SK-N-SH (cell line): ENCODE measurements at regions not wholly inside any gene's neighbourhood (a gene's known extent, or its start where the extent isn't known, plus 50 kb on each side); places are given as distances from the start of the nearest gene placed in this dataset.

Source experiments
- CTCF ChIA-PET: fragments of 300-600, 350-600 bp; formaldehyde crosslinking; extraction: SDS; loops from one replicate; lab custom pipeline; 2021; lab: Yijun Ruan, JAX
- POLR2A ChIA-PET: fragments of 350-600 bp; sonication (Branson Sonifier 250); formaldehyde crosslinking; extraction: SDS; loops from one replicate; lab custom pipeline; 2020; ENCODE audit warnings: antibody characterized with exemption, inconsistent platforms; lab: Yijun Ruan, JAX
- DNase-seq: peaks from one replicate; pipeline ENCODE4 v3.0.0; 2012
- H2AFZ ChIP-seq: fragments of 200-600 bp; sonication (generic); 2 replicates; pipeline ENCODE4 v1.8.1; 2016; ENCODE audit warnings: antibody characterized with exemption, mild to moderate bottlenecking, low read depth
- H3F3A ChIP-seq: fragments of 200-600 bp; sonication (generic); replicated peaks from 2 replicates; pipeline ENCODE3; 2016; ENCODE audit warnings: antibody characterized with exemption, mild to moderate bottlenecking; ENCODE audit not compliant: insufficient read depth
- H3K27ac ChIP-seq, 2 experiments: fragments of 200-500 bp in 1 of 2; fragments of 200-600 bp in 1 of 2; sonication (Bioruptor generic) in 1 of 2; sonication (generic), shearing (Covaris generic) in 1 of 2; 2 replicates each; pipeline versions ENCODE4 v1.5.1 to v1.6.1; 2014 to 2016; ENCODE audit warnings: low read depth in 2 of 2, inconsistent platforms in 1 of 2, low read length in 1 of 2, mild to moderate bottlenecking in 1 of 2, mixed read lengths in 1 of 2
- H3K27me3 ChIP-seq: fragments of 200-600 bp; sonication (generic), shearing (Covaris generic); 2 replicates; pipeline ENCODE4 v1.6.1; 2016; ENCODE audit warnings: mixed run types; ENCODE audit not compliant: insufficient read depth
- H3K36me3 ChIP-seq, 2 experiments: fragments of 200-500 bp in 1 of 2; fragments of 200-600 bp in 1 of 2; sonication (Bioruptor generic) in 1 of 2; sonication (generic) in 1 of 2; replicated peaks in 1 of 2; 2 replicates each; pipeline versions ENCODE3 to v1.5.1; 2014 to 2016; ENCODE audit warnings: low read length in 1 of 2, mild to moderate bottlenecking in 1 of 2; ENCODE audit not compliant: insufficient read depth in 2 of 2, control insufficient read depth in 1 of 2
- H3K4me1 ChIP-seq, 2 experiments: fragments of 200-500 bp in 1 of 2; fragments of 200-600 bp in 1 of 2; sonication (Bioruptor generic) in 1 of 2; sonication (generic), shearing (Covaris generic) in 1 of 2; 2 replicates each; pipeline versions ENCODE4 v1.5.1 to v1.6.1; 2014 to 2016; ENCODE audit warnings: low read depth in 1 of 2, low read length in 1 of 2, mixed run types in 1 of 2; ENCODE audit not compliant: insufficient read depth in 2 of 2, control insufficient read depth in 1 of 2
- H3K4me2 ChIP-seq: fragments of 200-600 bp; sonication (generic), shearing (Covaris generic); 2 replicates; pipeline ENCODE4 v1.6.1; 2017; ENCODE audit warnings: mixed run types
- H3K4me3 ChIP-seq, 2 experiments: fragments of 200-500 bp in 1 of 2; fragments of 200-600 bp in 1 of 2; sonication (Bioruptor generic) in 1 of 2; sonication (generic), shearing (Covaris generic) in 1 of 2; 2 replicates each; pipeline versions ENCODE4 v1.5.1 to v1.8.1; 2014 to 2016; ENCODE audit warnings: low read depth in 2 of 2, inconsistent platforms in 1 of 2, low read length in 1 of 2, mild to moderate bottlenecking in 1 of 2, mixed read lengths in 1 of 2, moderate library complexity in 1 of 2
- H3K79me2 ChIP-seq: fragments of 200-600 bp; sonication (generic); 2 replicates; pipeline ENCODE4 v1.8.1; 2017; ENCODE audit warnings: mild to moderate bottlenecking; ENCODE audit not compliant: insufficient read depth
- H3K9ac ChIP-seq: fragments of 200-600 bp; sonication (generic); 2 replicates; pipeline ENCODE4 v1.6.1; 2017; ENCODE audit warnings: mixed run types
- H3K9me2 ChIP-seq: fragments of 200-600 bp; sonication (generic); 2 replicates; pipeline ENCODE4 v1.6.1; 2017; ENCODE audit warnings: mixed run types
- H3K9me3 ChIP-seq: fragments of 200-600 bp; sonication (generic); 2 replicates; pipeline ENCODE4 v1.6.1; 2017; ENCODE audit warnings: mixed run types, mild to moderate bottlenecking, moderate library complexity
- H4K20me1 ChIP-seq: fragments of 200-600 bp; sonication (generic); 2 replicates; pipeline ENCODE4 v1.6.1; 2017; ENCODE audit warnings: mild to moderate bottlenecking, mixed run types; ENCODE audit not compliant: insufficient read depth
- ELF1 ChIP-seq: IDR thresholded peaks from 2 replicates; pipeline ENCODE4 v1.4.0; 2012
- EP300 ChIP-seq, 2 experiments: IDR thresholded peaks; 2 replicates each; pipeline versions ENCODE4 v1.4.0 to v1.6.1; 2012; ENCODE audit warnings: borderline replicate concordance in 1 of 2, low read depth in 1 of 2, low read length in 1 of 2
- EZH2phosphoT487 ChIP-seq: fragments of 200-600 bp; sonication (generic); IDR thresholded peaks from 2 replicates; pipeline ENCODE4 v1.6.1; 2017; ENCODE audit warnings: low read depth, mixed run types, mild to moderate bottlenecking, antibody characterized with exemption, moderate library complexity, borderline replicate concordance
- FOSL2 ChIP-seq: IDR thresholded peaks from 2 replicates; pipeline ENCODE4 v1.4.0; 2012; ENCODE audit warnings: low read depth, mild to moderate bottlenecking, moderate library complexity, borderline replicate concordance
- FOXJ3 ChIP-seq: sonication (generic); formaldehyde crosslinking; IDR thresholded peaks from 2 replicates; pipeline ENCODE4 v1.5.1; 2020; ENCODE audit warnings: mild to moderate bottlenecking, missing genetic modification reagents
- FOXM1 ChIP-seq: IDR thresholded peaks from 2 replicates; pipeline ENCODE4 v1.4.0; 2012; ENCODE audit warnings: low read depth, mild to moderate bottlenecking
- GABPA ChIP-seq: IDR thresholded peaks from 2 replicates; pipeline ENCODE4 v1.4.0; 2012; ENCODE audit warnings: low read depth, mild to moderate bottlenecking
- JUND ChIP-seq: IDR thresholded peaks from 2 replicates; pipeline ENCODE4 v1.4.0; 2012
- MXI1 ChIP-seq: IDR thresholded peaks from 2 replicates; pipeline ENCODE4 v1.6.1; 2012; ENCODE audit warnings: mild to moderate bottlenecking, low read depth, low read length, improper control_type of control experiment
- NFIC ChIP-seq: IDR thresholded peaks from 2 replicates; pipeline ENCODE4 v1.4.0; 2012; ENCODE audit warnings: borderline replicate concordance
- NRF1 ChIP-seq: IDR thresholded peaks from 2 replicates; pipeline ENCODE4 v1.6.1; 2012; ENCODE audit warnings: low read depth, mild to moderate bottlenecking, low read length
- RAD21 ChIP-seq: IDR thresholded peaks from 2 replicates; pipeline ENCODE4 v1.6.1; 2012; ENCODE audit warnings: mild to moderate bottlenecking, low read length
- REST ChIP-seq: IDR thresholded peaks from 2 replicates; pipeline ENCODE4 v1.6.1; 2012; ENCODE audit warnings: mild to moderate bottlenecking, low read depth, low read length, moderate library complexity
- SIN3A ChIP-seq: IDR thresholded peaks from 2 replicates; pipeline ENCODE4 v1.6.1; 2012; ENCODE audit warnings: low read depth, mild to moderate bottlenecking, low read length, moderate library complexity, borderline replicate concordance
- SMC3 ChIP-seq: IDR thresholded peaks from 2 replicates; pipeline ENCODE4 v1.6.1; 2012; ENCODE audit warnings: low read depth, low read length, improper control_type of control experiment
- YY1 ChIP-seq: IDR thresholded peaks from 2 replicates; pipeline ENCODE4 v1.4.0; 2012; ENCODE audit warnings: low read depth, mild to moderate bottlenecking
- WGBS: methylation state at CpG from one replicate; pipeline ENCODE4 v1.1.6; 2017; ENCODE audit warnings: low lambda C conversion rate; 5-methylcytosine and 5-hydroxymethylcytosine counted together
- TF ChIP-seq, protein P1 (sequence below): IDR thresholded peaks from 2 replicates; pipeline ENCODE4 v1.4.0; 2012; ENCODE audit warnings: low read depth
- TF ChIP-seq, protein P2 (sequence below): fragments of 150-350 bp; IDR thresholded peaks from 2 replicates; pipeline ENCODE4 v1.6.1; 2017; ENCODE audit warnings: antibody characterized with exemption, low read length, low read depth, borderline replicate concordance

- Histone ChIP-seq H3K27me3 (no peaks in the 10 kb centered on the region), H3K36me3 (no peaks in the 10 kb centered on the region), H3K9me2 (no peaks in the 10 kb centered on the region), H3K79me2 (no peaks in the 10 kb centered on the region), H3F3A (no peaks in the 10 kb centered on the region), H3K4me3 (no peak overlapping the region), H2AFZ (no peak overlapping the region), H3K27ac (no peak overlapping the region), H4K20me1 (no peaks in the 10 kb centered on the region), H3K9me3 (no peaks in the 10 kb centered on the region), H3K9ac (no peak overlapping the region), H3K4me1 (no peaks in the 10 kb centered on the region), H3K4me2 (no peak overlapping the region)
- no peak for DNase-seq
- TF ChIP-seq ELF1 (no peak), FOXJ3 (no peak), FOSL2 (no peak), YY1 (no peak), SMC3 (no peak), JUND (no peak), RAD21 (no peak), EP300 (IDR thresholded peaks at IDR 0.05; ENCODE audit: borderline replicate concordance in 1 of 2, low read depth in 1 of 2, low read length in 1 of 2) (no peak), NRF1 (no peak), REST (no peak), NFIC (no peak), EZH2phosphoT487 (no peak), GABPA (no peak), MXI1 (no peak), FOXM1 (no peak), SIN3A (no peak)
- TF ChIP-seq, protein P1, sequence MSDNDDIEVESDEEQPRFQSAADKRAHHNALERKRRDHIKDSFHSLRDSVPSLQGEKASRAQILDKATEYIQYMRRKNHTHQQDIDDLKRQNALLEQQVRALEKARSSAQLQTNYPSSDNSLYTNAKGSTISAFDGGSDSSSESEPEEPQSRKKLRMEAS, result no peak
- TF ChIP-seq, protein P2, sequence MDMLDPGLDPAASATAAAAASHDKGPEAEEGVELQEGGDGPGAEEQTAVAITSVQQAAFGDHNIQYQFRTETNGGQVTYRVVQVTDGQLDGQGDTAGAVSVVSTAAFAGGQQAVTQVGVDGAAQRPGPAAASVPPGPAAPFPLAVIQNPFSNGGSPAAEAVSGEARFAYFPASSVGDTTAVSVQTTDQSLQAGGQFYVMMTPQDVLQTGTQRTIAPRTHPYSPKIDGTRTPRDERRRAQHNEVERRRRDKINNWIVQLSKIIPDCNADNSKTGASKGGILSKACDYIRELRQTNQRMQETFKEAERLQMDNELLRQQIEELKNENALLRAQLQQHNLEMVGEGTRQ, result no peak
- CTCF ChIA-PET, result no interaction called here
- 3% methylated on average over 2 of the region's 2 CpGs for WGBS
- POLR2A ChIA-PET, result no interaction called here
Measured at GRCh38 chr2:81545626-81546025, 1241.1 kb upstream of the LRRTM1 start.
